Kidney (tissue), 13 donors: ENCODE measurements at regions not wholly inside any gene's neighbourhood (a gene's known extent, or its start where the extent isn't known, plus 50 kb on each side); places are given as distances from the start of the nearest gene placed in this dataset.

ENCODE experiments used
- DNase-seq, 5 donors: peaks; one replicate each; pipeline ENCODE4 v3.0.0-alpha.2; 2013 to 2020
- FAIRE-seq: peaks from 2 replicates; lab custom pipeline; 2012; peaks lifted over from hg19 to GRCh38; lab: Jason Lieb, UNC
- H3K27ac ChIP-seq, 2 donors: one replicate each; pipeline ENCODE4 v1.7.0; 2013; ENCODE audit warnings: low read depth in 2 of 2, low read length in 2 of 2, inconsistent platforms in 1 of 2
- H3K27me3 ChIP-seq: one replicate; pipeline ENCODE4 v1.7.1; 2013; ENCODE audit warnings: low read length, inconsistent platforms; ENCODE audit not compliant: control insufficient read depth, insufficient read depth
- H3K36me3 ChIP-seq, 3 donors: one replicate each; pipeline versions ENCODE4 v1.7.0 to v1.7.1; 2013; ENCODE audit warnings: low read length in 3 of 3, control low read depth in 1 of 3, inconsistent platforms in 1 of 3; ENCODE audit not compliant: insufficient read depth in 3 of 3, control insufficient read depth in 2 of 3
- H3K4me1 ChIP-seq, 3 donors: one replicate each; pipeline versions ENCODE4 v1.7.0 to v1.7.1; 2013; ENCODE audit warnings: low read length in 3 of 3, inconsistent platforms in 1 of 3, low read depth in 1 of 3; ENCODE audit not compliant: control insufficient read depth in 2 of 3, insufficient read depth in 2 of 3
- H3K4me3 ChIP-seq, 3 donors: one replicate each; pipeline versions ENCODE4 v1.7.0 to v1.8.1; 2013; ENCODE audit warnings: low read length in 3 of 3, control low read depth in 1 of 3, inconsistent platforms in 1 of 3
- H3K9ac ChIP-seq, 3 donors: one replicate each; pipeline versions ENCODE4 v1.7.0 to v1.7.1; 2013; ENCODE audit warnings: low read length in 3 of 3, control low read depth in 1 of 3, inconsistent platforms in 1 of 3
- H3K9me3 ChIP-seq, 3 donors: one replicate each; pipeline versions ENCODE4 v1.7.0 to v1.7.1; 2013; ENCODE audit warnings: low read length in 3 of 3, control low read depth in 1 of 3, inconsistent platforms in 1 of 3; ENCODE audit not compliant: control insufficient read depth in 2 of 3, insufficient read depth in 1 of 3
- CTCF ChIP-seq: IDR thresholded peaks from 3 replicates; pipeline ENCODE4 v1.5.1; 2012; ENCODE audit warnings: mild to moderate bottlenecking, moderate library complexity, borderline replicate concordance; ENCODE audit not compliant: insufficient read depth; ENCODE audit errors: extremely low read depth
- intact Hi-C: fragments of 100-400 bp; cut with DNase I; formaldehyde crosslinking; loops from one replicate; pipeline ENCODE4 v1.11.1; 2022
- donor health status: control.
- donor health status: control.
- donor health status: control.
- donor health status: control.
- donor health status: control.
- donor health status: DM: yes; HTN: yes; CAD: no.
- donor health status: Normal renal cell carcinoma (clear cell type).

- no peak for FAIRE-seq
These were observed 1369.4 kb upstream of the PRMT6 start for GRCh38 chr1:105686874-105687690.

GRCh38 chr1:105700723-105701122 is 1355.8 kb upstream of the PRMT6 start:
- TF ChIP-seq CTCF, result no peak
- H3K36me3 ChIP-seq, result no peaks in the 10 kb centered on the region
- FAIRE-seq, result no peak
- H3K27me3 ChIP-seq, result no peaks in the 10 kb centered on the region
- no peaks in the 10 kb centered on the region for H3K9me3 ChIP-seq
- H3K4me1 ChIP-seq, result no peaks in the 10 kb centered on the region
- no peak overlapping the region for H3K27ac ChIP-seq
- H3K4me3 ChIP-seq, result no peak overlapping the region
- intact Hi-C loops, result no loop called here
- H3K9ac ChIP-seq, result no peak overlapping the region
- no peak for DNase-seq

More at GRCh38 chr1:105686874-105687690, 1369.4 kb upstream of the PRMT6 start:
- Histone ChIP-seq H3K9ac (no peak overlapping the region), H3K9me3 (no peaks in the 10 kb centered on the region), H3K4me1 (no peaks in the 10 kb centered on the region), H3K27me3 (no peaks in the 10 kb centered on the region), H3K4me3 (no peak overlapping the region), H3K27ac (no peak overlapping the region), H3K36me3 (no peaks in the 10 kb centered on the region)
- TF ChIP-seq CTCF, result no peak
- intact Hi-C loops, result no loop called here
- DNase-seq, result peak in 1 of 5 donors; percentile 44

- no peak overlapping the region for H3K9ac ChIP-seq
- no peaks in the 10 kb centered on the region for H3K4me1 ChIP-seq
- H3K4me3 ChIP-seq, result no peak overlapping the region
- no peak for TF ChIP-seq CTCF
- intact Hi-C loops, result no loop called here
- no peak overlapping the region for H3K27ac ChIP-seq
- no peaks in the 10 kb centered on the region for H3K9me3 ChIP-seq
- H3K36me3 ChIP-seq, result no peaks in the 10 kb centered on the region
- H3K27me3 ChIP-seq, result no peaks in the 10 kb centered on the region
- FAIRE-seq (no peak), DNase-seq (peak in 2 of 5 donors; percentile 0 to 29)
These were observed 1332.2 kb upstream of the PRMT6 start for GRCh38 chr1:105724286-105724685.

- Histone ChIP-seq H3K36me3 (no peaks in the 10 kb centered on the region), H3K9ac (no peak overlapping the region), H3K4me3 (no peak overlapping the region), H3K9me3 (no peaks in the 10 kb centered on the region), H3K4me1 (no peaks in the 10 kb centered on the region), H3K27me3 (no peaks in the 10 kb centered on the region), H3K27ac (no peak overlapping the region)
- intact Hi-C loops, result no loop called here
- no peak for FAIRE-seq
- DNase-seq, result no peak
- TF ChIP-seq CTCF, result no peak
These were observed 1325.8 kb upstream of the PRMT6 start for GRCh38 chr1:105730701-105731100.
